ENCODE measurements at regions not wholly inside any gene's neighbourhood (a gene's known extent, or its start where the extent isn't known, plus 50 kb on each side); places are given as distances from the start of the nearest gene placed in this dataset.
"Not testable (repeated sequence)": the region's sequence is repeated elsewhere in the genome, so short reads cannot be mapped to it uniquely, and the experiment has no call there.

GRCh38 chr2:83435989-83436388, 1023.1 kb downstream of the SUCLG1 start:
- no peak for DNase-seq (ENCODE audit: low read depth in 2 of 2)

GRCh38 chr2:83420993-83421392, 1038.1 kb downstream of the SUCLG1 start:
- no peak for DNase-seq (ENCODE audit: low read depth in 2 of 2)

GRCh38 chr2:83394134-83394904, 1064.8 kb downstream of the SUCLG1 start:
- DNase-seq (ENCODE audit: low read depth in 2 of 2) = peak in 1 of 2 donors; percentile 36

- DNase-seq (ENCODE audit: low read depth in 2 of 2) = no peak
Measured at GRCh38 chr2:83388804-83389203, 1070.3 kb downstream of the SUCLG1 start.

- no peak for DNase-seq (ENCODE audit: low read depth in 2 of 2)
Measured at GRCh38 chr2:83386549-83386948, 1072.5 kb downstream of the SUCLG1 start.

GRCh38 chr2:83378921-83379320, 1080.2 kb downstream of the SUCLG1 start:
- no peak for DNase-seq (ENCODE audit: low read depth in 2 of 2)

GRCh38 chr2:83376731-83377130, 1082.3 kb downstream of the SUCLG1 start:
- no peak for DNase-seq (ENCODE audit: low read depth in 2 of 2)

- DNase-seq (ENCODE audit: low read depth in 2 of 2) = no peak
Measured at GRCh38 chr2:83370419-83370762, 1088.7 kb downstream of the SUCLG1 start.

- DNase-seq (ENCODE audit: low read depth in 2 of 2) = no peak
Measured at GRCh38 chr2:83369601-83370418, 1089.3 kb downstream of the SUCLG1 start.

GRCh38 chr2:83368916-83369315, 1090.2 kb downstream of the SUCLG1 start:
- DNase-seq (ENCODE audit: low read depth in 2 of 2) = peak in 1 of 2 donors; percentile 12

- DNase-seq (ENCODE audit: low read depth in 2 of 2) = no peak
Measured at GRCh38 chr2:83368461-83368860, 1090.6 kb downstream of the SUCLG1 start.

GRCh38 chr2:83365476-83365875, 1093.6 kb downstream of the SUCLG1 start:
- DNase-seq (ENCODE audit: low read depth in 2 of 2) = no peak

- DNase-seq (ENCODE audit: low read depth in 2 of 2) = no peak
Measured at GRCh38 chr2:83364264-83364663, 1094.8 kb downstream of the SUCLG1 start.

- not testable (repeated sequence) for DNase-seq (ENCODE audit: low read depth in 2 of 2)
Measured at GRCh38 chr2:83363138-83363537, 1095.9 kb downstream of the SUCLG1 start.

- no peak for DNase-seq (ENCODE audit: low read depth in 2 of 2)
Measured at GRCh38 chr2:83359336-83359735, 1099.7 kb downstream of the SUCLG1 start.

- no peak for DNase-seq (ENCODE audit: low read depth in 2 of 2)
Measured at GRCh38 chr2:83342860-83343329, 1116.2 kb downstream of the SUCLG1 start.

- no peak for DNase-seq (ENCODE audit: low read depth in 2 of 2)
Measured at GRCh38 chr2:83340424-83340823, 1118.7 kb downstream of the SUCLG1 start.

GRCh38 chr2:83339942-83340341, 1119.1 kb downstream of the SUCLG1 start:
- DNase-seq (ENCODE audit: low read depth in 2 of 2) = not testable (repeated sequence)

- DNase-seq (ENCODE audit: low read depth in 2 of 2) = no peak
Measured at GRCh38 chr2:83331810-83332209, 1127.3 kb downstream of the SUCLG1 start.

- DNase-seq (ENCODE audit: low read depth in 2 of 2) = no peak
Measured at GRCh38 chr2:83323038-83323437, 1136.0 kb downstream of the SUCLG1 start.

GRCh38 chr2:83320053-83320452, 1139.0 kb downstream of the SUCLG1 start:
- no peak for DNase-seq (ENCODE audit: low read depth in 2 of 2)

- DNase-seq (ENCODE audit: low read depth in 2 of 2) = no peak
Measured at GRCh38 chr2:83305758-83306378, 1153.2 kb downstream of the SUCLG1 start.
